HG03025 (cell line): ENCODE measurements at regions not wholly inside any gene's neighbourhood (a gene's known extent, or its start where the extent isn't known, plus 50 kb on each side); places are given as distances from the start of the nearest gene placed in this dataset.

Experiments used
- ATAC-seq: cut with Tn5 transposase; IDR thresholded peaks from one replicate; pipeline ENCODE4 v1.9.1; 2021; ENCODE audit warnings: mild to moderate bottlenecking, moderate library complexity; ENCODE audit not compliant: unreplicated experiment, low FRiP score

DNA sequence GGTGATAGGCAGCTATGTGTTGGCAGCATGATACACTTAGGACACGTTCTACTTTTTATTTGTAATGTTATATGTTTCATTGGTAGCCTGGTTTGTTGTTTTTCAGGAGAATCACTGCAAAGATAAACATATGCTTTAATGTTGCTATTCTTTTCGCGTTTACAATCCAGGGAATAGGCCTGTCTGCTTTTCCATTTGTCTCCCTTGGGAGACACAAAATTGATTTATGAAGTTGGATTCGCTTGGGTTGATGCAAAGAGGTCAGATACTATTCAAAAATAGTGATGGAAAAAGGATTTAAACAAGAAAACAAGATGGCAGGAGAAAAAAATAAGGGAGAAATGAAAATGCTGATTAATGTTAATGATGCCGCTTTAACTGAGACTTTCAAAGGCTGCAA lies 179.5 kb upstream of the SOX4 start:
- ATAC-seq: no peak

DNA sequence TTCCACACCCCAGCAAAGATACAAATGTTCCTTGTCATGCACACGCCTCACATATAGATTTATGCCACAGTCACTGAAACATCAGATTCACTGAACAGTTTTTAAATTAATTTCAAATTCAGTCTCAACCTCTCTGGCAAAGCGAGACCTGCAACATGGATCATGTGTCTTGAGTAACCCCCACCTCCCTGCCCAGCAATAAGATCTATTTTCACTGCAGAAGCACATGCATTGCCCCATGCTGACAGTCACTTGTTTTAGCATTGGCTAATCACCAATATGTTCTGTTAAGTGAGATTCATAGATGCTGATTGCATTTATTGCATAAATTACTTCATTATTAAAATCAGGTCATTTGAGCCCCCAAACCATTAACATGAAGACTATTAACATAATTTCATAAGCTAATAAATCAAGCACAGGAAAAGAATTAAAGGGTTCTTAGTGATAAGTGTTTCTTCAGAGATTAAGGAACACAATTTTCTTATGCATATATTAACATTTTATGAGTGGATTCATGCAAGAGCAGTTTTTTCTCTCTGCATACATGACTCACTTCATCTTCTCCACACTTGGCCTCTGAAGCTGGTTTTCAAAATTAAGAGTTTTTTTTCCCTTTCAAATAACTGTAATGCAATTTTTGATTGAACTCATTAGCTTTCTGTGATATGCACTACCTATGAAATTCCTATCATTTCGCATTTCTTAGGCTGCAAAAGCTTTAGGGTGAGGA lies 173.2 kb upstream of the SOX4 start:
- no peak for ATAC-seq

- ATAC-seq: no peak
Observed at GRCh38 chr6:21420926-21421325, 172.6 kb upstream of the SOX4 start.

DNA sequence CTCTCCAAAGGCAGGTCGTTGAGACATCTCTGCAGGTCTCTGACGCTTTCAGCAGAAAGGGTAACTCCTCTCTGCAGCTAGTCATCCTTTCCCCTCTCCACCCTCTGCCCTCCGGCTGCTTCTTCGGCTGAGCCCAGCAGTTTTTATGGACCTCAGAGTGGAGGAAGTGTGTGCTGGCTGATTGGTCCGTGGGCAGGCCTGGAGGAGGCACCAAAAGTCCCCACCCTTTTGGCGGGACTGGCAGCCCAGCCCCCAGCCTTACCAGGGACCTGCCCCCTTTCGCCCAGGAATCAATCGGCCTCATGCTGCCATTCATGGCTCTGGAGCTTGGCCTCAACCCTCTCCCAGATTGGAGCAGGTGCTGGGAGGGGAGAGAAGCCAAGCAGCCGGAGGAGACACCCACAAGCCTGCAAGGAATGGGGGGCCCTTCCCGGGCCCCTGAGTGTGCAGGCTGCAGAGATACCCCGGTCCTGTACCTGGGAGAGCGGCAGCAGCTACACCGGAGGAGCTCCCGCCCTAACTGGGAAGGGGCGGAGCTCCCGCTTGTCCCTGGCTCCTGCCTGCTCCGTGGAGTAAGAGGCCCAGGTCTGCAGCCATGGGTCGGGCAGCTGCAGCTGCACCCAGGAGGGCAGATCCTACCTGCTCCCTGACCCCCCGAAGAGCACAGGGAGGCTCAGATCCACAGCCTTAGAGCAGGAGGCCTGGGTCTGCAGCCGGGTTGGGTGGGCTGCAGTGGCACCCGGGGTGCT lies 170.3 kb upstream of the SOX4 start:
- ATAC-seq: no peak

DNA sequence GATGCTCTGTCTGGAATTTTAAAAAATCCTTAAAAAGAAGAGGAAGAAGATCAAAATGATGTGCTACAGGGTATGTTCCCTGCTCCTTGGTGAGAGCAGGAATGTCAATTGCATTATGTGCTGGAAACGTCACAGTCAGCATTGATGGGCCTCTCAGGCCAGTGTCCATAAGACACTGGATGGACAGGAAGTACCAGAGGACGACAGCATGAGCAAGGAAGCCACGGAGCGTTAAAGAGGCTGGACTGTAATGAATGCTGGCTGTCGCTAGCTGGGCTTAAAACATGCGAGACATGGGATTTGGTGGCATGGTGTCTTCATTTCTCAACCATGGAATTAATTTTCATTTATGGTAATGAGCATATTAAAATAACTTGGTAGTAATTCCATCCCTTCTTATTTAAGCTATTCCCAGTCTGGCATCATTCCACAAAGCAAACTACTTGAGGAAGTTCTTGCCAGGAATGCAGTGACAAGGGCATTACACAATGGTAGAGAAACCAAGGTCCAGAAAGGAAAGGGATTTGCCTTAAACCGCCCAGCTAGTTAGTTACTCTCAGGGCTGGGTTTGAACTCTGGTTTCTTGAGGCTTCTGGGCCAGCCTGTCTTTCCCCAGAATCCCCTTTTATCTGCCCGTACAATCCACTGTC lies 166.6 kb upstream of the SOX4 start:
- ATAC-seq: no peak

GRCh38 chr6:21429291-21429690 lies 164.3 kb upstream of the SOX4 start:
- ATAC-seq: no peak

- ATAC-seq: no peak
Observed at GRCh38 chr6:21431526-21431925, 162.0 kb upstream of the SOX4 start.

GRCh38 chr6:21436625-21437024 lies 156.9 kb upstream of the SOX4 start:
- ATAC-seq: no peak

DNA sequence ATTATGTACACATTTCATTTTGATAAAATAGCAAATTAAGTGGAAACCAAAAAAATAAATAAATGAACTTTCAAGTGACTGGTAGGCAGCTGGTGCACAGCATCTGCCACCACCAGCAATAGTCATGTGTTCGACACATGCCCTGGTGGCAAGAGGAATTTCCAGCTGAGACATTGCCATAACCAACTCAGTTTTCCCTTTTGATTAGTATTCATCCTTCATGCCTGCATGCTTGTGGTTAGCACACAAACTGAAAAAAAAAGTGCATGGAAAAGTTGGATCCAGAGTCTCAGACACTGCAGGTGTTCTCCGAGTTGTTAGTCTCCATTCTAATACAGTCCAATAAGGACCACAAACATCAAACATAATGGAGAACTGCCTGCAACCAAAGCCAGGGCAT lies 156.0 kb upstream of the SOX4 start:
- ATAC-seq: no peak

- ATAC-seq: peak; percentile 97
Observed at GRCh38 chr6:21438237-21438985, 155.1 kb upstream of the SOX4 start.

- ATAC-seq: peak; percentile 33
Observed at GRCh38 chr6:21438986-21439352, 154.6 kb upstream of the SOX4 start.

DNA sequence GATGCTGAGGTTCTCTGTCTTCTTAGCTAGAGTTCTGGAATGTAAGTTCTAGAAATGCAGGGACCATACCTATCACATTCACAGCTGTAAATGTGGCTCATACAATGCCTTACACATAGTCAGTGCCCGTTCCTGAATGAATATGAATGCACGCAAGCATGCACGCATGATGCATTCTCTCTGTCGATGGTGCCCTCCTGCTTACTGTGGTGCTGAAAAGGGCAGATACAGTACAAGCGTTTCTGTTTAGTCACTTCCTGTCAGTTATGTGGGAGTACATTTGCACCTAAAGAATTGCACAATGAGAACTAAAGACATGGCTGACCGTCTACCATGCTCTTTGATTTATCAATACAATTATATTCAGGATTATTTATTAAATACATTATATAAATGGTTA lies 152.2 kb upstream of the SOX4 start:
- no peak for ATAC-seq

DNA sequence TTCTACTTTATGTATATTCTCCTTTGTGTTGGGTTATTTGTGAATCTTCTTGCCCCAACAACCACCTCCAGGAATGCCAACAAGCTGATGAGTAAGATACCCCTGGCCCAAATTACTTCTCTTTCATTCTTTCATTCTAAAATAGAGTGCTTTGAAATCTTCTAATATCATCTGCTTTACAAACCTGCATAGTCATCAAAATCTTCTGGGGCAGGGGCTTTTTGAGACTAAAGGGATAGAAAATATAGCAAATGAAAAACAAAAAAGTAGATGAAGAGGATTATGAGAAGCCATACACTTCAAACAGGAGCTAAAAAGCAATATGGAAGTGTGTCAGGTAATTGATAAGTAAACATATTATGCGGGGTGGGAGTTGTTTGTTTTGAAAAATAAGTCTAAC lies 150.7 kb upstream of the SOX4 start:
- no peak for ATAC-seq

DNA sequence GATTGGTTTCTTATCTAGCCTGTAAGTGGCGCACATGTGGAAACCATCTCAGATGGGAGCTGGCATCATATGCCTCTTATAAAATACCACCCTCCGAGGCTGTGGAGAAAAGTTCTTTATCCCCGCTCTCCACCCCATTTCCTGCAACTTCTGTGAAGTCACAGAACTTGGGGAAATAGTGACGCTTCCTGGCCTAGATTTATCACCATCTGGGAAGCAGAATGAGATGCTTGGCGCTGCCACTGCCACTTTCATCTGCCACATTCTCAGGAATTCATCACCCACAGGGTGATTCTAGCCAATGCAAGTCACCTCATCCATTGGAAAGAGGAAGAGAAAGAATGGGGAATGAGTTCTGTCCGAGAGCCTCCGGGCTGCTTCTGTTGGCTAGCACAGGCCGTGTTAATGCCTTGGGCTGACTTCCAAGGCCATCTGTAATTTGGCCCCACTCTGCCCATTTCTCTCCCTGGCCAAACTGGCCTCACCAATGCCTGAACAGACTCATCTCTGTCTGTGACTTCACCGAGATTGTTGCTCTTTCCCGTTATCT lies 148.8 kb upstream of the SOX4 start:
- no peak for ATAC-seq

- no peak for ATAC-seq
Observed at GRCh38 chr6:21447987-21448386, 145.6 kb upstream of the SOX4 start.

DNA sequence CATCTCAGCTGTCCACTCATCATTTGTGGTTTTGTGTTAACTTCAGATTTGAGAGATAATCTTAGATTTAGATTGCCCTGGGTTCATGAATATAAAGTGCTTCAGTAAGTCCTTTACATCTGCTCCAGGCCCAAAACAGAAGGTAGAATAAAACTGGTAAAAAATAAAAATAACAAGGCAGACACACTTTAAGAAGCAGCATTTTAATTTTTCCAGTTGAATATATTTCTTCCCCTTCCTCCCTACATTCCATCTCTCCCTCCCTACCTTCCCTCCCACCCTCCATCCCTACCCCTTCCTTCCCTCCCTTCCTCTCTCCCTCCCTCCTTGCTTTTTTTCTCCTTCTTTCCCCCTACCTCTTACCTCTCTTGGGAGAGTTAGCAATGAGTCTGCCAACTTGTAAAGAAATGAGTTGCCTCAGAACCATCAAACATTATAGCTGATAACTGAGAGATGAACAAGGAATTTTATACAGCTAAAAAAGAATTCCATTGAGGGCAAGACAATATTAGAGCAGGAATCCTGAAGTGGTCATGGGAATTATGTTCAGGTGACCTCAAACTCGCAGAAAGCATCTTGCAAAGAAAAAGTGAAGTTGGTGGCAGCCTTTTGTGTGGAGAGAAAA lies 145.0 kb upstream of the SOX4 start:
- ATAC-seq: no peak

DNA sequence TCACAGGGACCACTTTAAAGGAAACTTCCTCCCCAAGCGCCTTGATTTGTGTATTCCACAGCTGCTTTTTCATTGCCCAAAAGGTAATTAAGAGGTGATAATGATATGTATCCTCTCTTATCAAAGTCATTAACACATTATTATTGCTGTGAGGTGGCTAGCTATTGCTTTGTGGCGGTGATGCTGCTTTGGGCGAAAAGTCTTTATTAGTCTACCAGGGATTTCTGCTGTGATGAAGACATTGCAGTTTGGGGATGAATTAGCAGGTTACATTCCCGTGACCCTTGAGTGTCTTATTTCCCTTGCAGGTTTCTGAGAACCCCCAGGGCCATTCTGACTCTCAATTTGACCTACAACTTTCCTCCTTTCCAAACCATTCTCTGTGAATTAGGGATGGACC lies 143.4 kb upstream of the SOX4 start:
- no peak for ATAC-seq

GRCh38 chr6:21450628-21451027 lies 142.9 kb upstream of the SOX4 start:
- ATAC-seq: no peak

- ATAC-seq: no peak
Observed at GRCh38 chr6:21451546-21452013, 142.0 kb upstream of the SOX4 start.

GRCh38 chr6:21454262-21454661 lies 139.3 kb upstream of the SOX4 start:
- ATAC-seq: no peak
